SK-N-SH treated with all-trans-retinoic acid at 6 μM for 48 hours (cell line): ENCODE measurements at regions not wholly inside any gene's neighbourhood (a gene's known extent, or its start where the extent isn't known, plus 50 kb on each side); places are given as distances from the start of the nearest gene placed in this dataset.

Experiments
- CREB5 ChIP-seq: fragments of 250-450 bp; sonication (Bioruptor Pico); IDR thresholded peaks from 2 replicates; pipeline ENCODE4 v1.5.1; 2020; ENCODE audit warnings: low read depth, mild to moderate bottlenecking, moderate library complexity
- CSDC2 ChIP-seq: fragments of 250-450 bp; sonication (Bioruptor Pico); IDR thresholded peaks from 2 replicates; pipeline ENCODE4 v1.5.0; 2020; ENCODE audit warnings: mild to moderate bottlenecking, moderate library complexity
- ESRRG ChIP-seq: fragments of 250-450 bp; sonication (Bioruptor Pico); IDR thresholded peaks from 2 replicates; pipeline ENCODE4 v1.6.1; 2021; ENCODE audit warnings: mild to moderate bottlenecking
- PATZ1 ChIP-seq: fragments of 250-450 bp; sonication (Bioruptor Pico); IDR thresholded peaks from 2 replicates; pipeline ENCODE4 v1.8.0; 2020; ENCODE audit warnings: mild to moderate bottlenecking, moderate library complexity, borderline replicate concordance
- POU6F1 ChIP-seq: fragments of 250-450 bp; sonication (Bioruptor Pico); IDR thresholded peaks from 2 replicates; pipeline ENCODE4 v1.8.0; 2021; ENCODE audit warnings: low read depth, mild to moderate bottlenecking, moderate library complexity, borderline replicate concordance
- PPARA ChIP-seq: fragments of 250-450 bp; sonication (Bioruptor Pico); IDR thresholded peaks from 2 replicates; pipeline ENCODE4 v1.5.0; 2020; ENCODE audit warnings: mild to moderate bottlenecking, borderline replicate concordance
- SNAI2 ChIP-seq: fragments of 250-450 bp; sonication (Bioruptor Pico); IDR thresholded peaks from 2 replicates; pipeline ENCODE4 v1.5.0; 2020; ENCODE audit warnings: mild to moderate bottlenecking, moderate library complexity
- TOX ChIP-seq: fragments of 250-450 bp; sonication (Bioruptor Pico); IDR thresholded peaks from 2 replicates; pipeline ENCODE4 v1.8.0; 2021; ENCODE audit warnings: mild to moderate bottlenecking, moderate library complexity, borderline replicate concordance
- ZC3H10 ChIP-seq: fragments of 250-450 bp; sonication (Bioruptor Pico); IDR thresholded peaks from 2 replicates; pipeline ENCODE4 v1.5.1; 2021; ENCODE audit warnings: mild to moderate bottlenecking, moderate library complexity
- ZFP3 ChIP-seq: fragments of 250-450 bp; sonication (Bioruptor Pico); IDR thresholded peaks from 2 replicates; pipeline ENCODE4 v1.5.0; 2020; ENCODE audit warnings: mild to moderate bottlenecking, moderate library complexity
- ZFP30 ChIP-seq: fragments of 450-650 bp; formaldehyde crosslinking; IDR thresholded peaks from 2 replicates; pipeline ENCODE4 v1.5.0; 2022; ENCODE audit warnings: mild to moderate bottlenecking, moderate library complexity
- ZNF565 ChIP-seq: fragments of 450-650 bp; formaldehyde crosslinking; conservative IDR thresholded peaks from 2 replicates; pipeline ENCODE4 v1.5.0; 2020; ENCODE audit warnings: low read depth, mild to moderate bottlenecking, moderate library complexity
- ZNF70 ChIP-seq: fragments of 450-650 bp; formaldehyde crosslinking; IDR thresholded peaks from 2 replicates; pipeline ENCODE4 v1.5.0; 2020; ENCODE audit warnings: mild to moderate bottlenecking, moderate library complexity

- TF ChIP-seq ZFP30 (CRISPR knock-in tag) = no peak
- TF ChIP-seq PATZ1 (CRISPR knock-in tag) = no peak
- no peak for TF ChIP-seq ZNF70 (CRISPR knock-in tag)
- TF ChIP-seq CSDC2 (CRISPR knock-in tag) = no peak
- no peak for TF ChIP-seq ESRRG
- no peak for TF ChIP-seq SNAI2 (CRISPR knock-in tag)
- TF ChIP-seq ZFP3 (CRISPR knock-in tag) = no peak
- no peak for TF ChIP-seq ZNF565 (CRISPR knock-in tag)
- TF ChIP-seq POU6F1 (CRISPR knock-in tag) = no peak
- TF ChIP-seq TOX (CRISPR knock-in tag) = no peak
- TF ChIP-seq CREB5 (CRISPR knock-in tag) = no peak
- TF ChIP-seq PPARA (CRISPR knock-in tag) = no peak
- TF ChIP-seq ZC3H10 = no peak
These were observed 82.5 kb upstream of the PITX2 start for GRCh38 chr4:110705440-110705782.
